ENCODE measurements at regions not wholly inside any gene's neighbourhood (a gene's known extent, or its start where the extent isn't known, plus 50 kb on each side); places are given as distances from the start of the nearest gene placed in this dataset.
A peak's percentile ranks its signal among the peaks of the same experiment; 100 is the strongest.
"Not testable (repeated sequence)": the region's sequence is repeated elsewhere in the genome, so short reads cannot be mapped to it uniquely, and the experiment has no call there.

GRCh38 chr21:38114717-38115333, 142.0 kb upstream of the KCNJ15 start:
- no peak for DNase-seq

- no peak for DNase-seq
These were observed 140.9 kb upstream of the KCNJ15 start for GRCh38 chr21:38115870-38116269.

GRCh38 chr21:38119793-38120192, 137.0 kb upstream of the KCNJ15 start:
- no peak for DNase-seq

GRCh38 chr21:38120679-38120983, 136.2 kb upstream of the KCNJ15 start:
- not testable (repeated sequence) for DNase-seq

- DNase-seq: no peak
These were observed 135.6 kb upstream of the KCNJ15 start for GRCh38 chr21:38120984-38121855.

- no peak for DNase-seq
These were observed 134.7 kb upstream of the KCNJ15 start for GRCh38 chr21:38121888-38122720.

- no peak for DNase-seq
These were observed 133.2 kb upstream of the KCNJ15 start for GRCh38 chr21:38123626-38124025.

GRCh38 chr21:38126666-38127303, 130.0 kb upstream of the KCNJ15 start:
- DNase-seq: peak in 1 of 2 experiments; percentile 14

GRCh38 chr21:38129711-38130110, 127.1 kb upstream of the KCNJ15 start:
- no peak for DNase-seq

GRCh38 chr21:38133240-38133639, 123.6 kb upstream of the KCNJ15 start:
- no peak for DNase-seq

- DNase-seq: no peak
These were observed 122.5 kb upstream of the KCNJ15 start for GRCh38 chr21:38134084-38134873.

GRCh38 chr21:38136201-38136600, 120.6 kb upstream of the KCNJ15 start:
- DNase-seq: no peak

- no peak for DNase-seq
These were observed 117.2 kb upstream of the KCNJ15 start for GRCh38 chr21:38139380-38140168.

- DNase-seq: no peak
These were observed 116.4 kb upstream of the KCNJ15 start for GRCh38 chr21:38140207-38140903.

- no peak for DNase-seq
These were observed 114.6 kb upstream of the KCNJ15 start for GRCh38 chr21:38142224-38142623.

GRCh38 chr21:38144193-38144592, 112.6 kb upstream of the KCNJ15 start:
- DNase-seq: no peak

GRCh38 chr21:38145104-38145503, 111.7 kb upstream of the KCNJ15 start:
- DNase-seq: no peak

- DNase-seq: no peak
These were observed 109.4 kb upstream of the KCNJ15 start for GRCh38 chr21:38147391-38147790.

- no peak for DNase-seq
These were observed 108.7 kb upstream of the KCNJ15 start for GRCh38 chr21:38148046-38148445.

GRCh38 chr21:38151021-38151645, 105.7 kb upstream of the KCNJ15 start:
- no peak for DNase-seq
